GM12873 (cell line): ENCODE measurements at regions not wholly inside any gene's neighbourhood (a gene's known extent, or its start where the extent isn't known, plus 50 kb on each side); places are given as distances from the start of the nearest gene placed in this dataset.

Experiments used
- CTCF ChIP-seq: IDR thresholded peaks from 2 replicates; pipeline ENCODE4 v1.5.1; 2012; ENCODE audit warnings: low read depth, mild to moderate bottlenecking, moderate library complexity, low read length, control low read depth; ENCODE audit not compliant: insufficient read depth; ENCODE audit errors: missing control alignments

- no peak for TF ChIP-seq CTCF
Measured at GRCh38 chr12:130225347-130225746, 63.1 kb downstream of the FZD10 start.

GRCh38 chr12:130226126-130226525, 63.9 kb downstream of the FZD10 start:
- TF ChIP-seq CTCF, result no peak

GRCh38 chr12:130226771-130227170, 64.5 kb downstream of the FZD10 start:
- no peak for TF ChIP-seq CTCF

GRCh38 chr12:130227641-130228040, 65.4 kb downstream of the FZD10 start:
- TF ChIP-seq CTCF, result no peak

GRCh38 chr12:130236446-130236845, 74.2 kb downstream of the FZD10 start:
- TF ChIP-seq CTCF, result no peak

- no peak for TF ChIP-seq CTCF
Measured at GRCh38 chr12:130240831-130241590, 78.7 kb downstream of the FZD10 start.

- TF ChIP-seq CTCF, result no peak
Measured at GRCh38 chr12:130242506-130242905, 80.2 kb downstream of the FZD10 start.
